ENCODE measurements at regions not wholly inside any gene's neighbourhood (a gene's known extent, or its start where the extent isn't known, plus 50 kb on each side); places are given as distances from the start of the nearest gene placed in this dataset.

- Histone ChIP-seq H3K9me3 (no peaks in the 10 kb centered on the region), H3K4me1 (peaks cover 0 to 18% (median 0%) of the 10 kb centered on the region in 4 donors), H3K4me3 (no peak overlapping the region), H3K27ac (no peak overlapping the region), H3K27me3 (no peaks in the 10 kb centered on the region), H3K36me3 (no peaks in the 10 kb centered on the region)
- no peak for TF ChIP-seq CTCF (IDR thresholded peaks at IDR 0.05)
- intact Hi-C loops (cut with DNase I; ENCODE audit: low total_unique reads): no loop called here
- DNase-seq: no peak
Observed at GRCh38 chr3:99175276-99175812, 273.8 kb upstream of the DCBLD2 start.

GRCh38 chr3:99172736-99173657 is 271.5 kb upstream of the DCBLD2 start:
- intact Hi-C loops (cut with DNase I; ENCODE audit: low total_unique reads): loop anchor here (5.0 kb wide), 1 partner anchor 151 kb away; no protein-coding TSS in a partner anchor
- TF ChIP-seq CTCF (IDR thresholded peaks at IDR 0.05): peak; percentile 55

GRCh38 chr3:99171800-99172199 is 270.3 kb upstream of the DCBLD2 start:
- no peaks in the 10 kb centered on the region for H3K9me3 ChIP-seq
- H3K27me3 ChIP-seq: no peaks in the 10 kb centered on the region
- no peaks in the 10 kb centered on the region for H3K36me3 ChIP-seq
- DNase-seq: no peak
- TF ChIP-seq CTCF (IDR thresholded peaks at IDR 0.05): no peak
- no peak overlapping the region for H3K4me3 ChIP-seq
- intact Hi-C loops (cut with DNase I; ENCODE audit: low total_unique reads): loop anchor here (5.0 kb wide), 1 partner anchor 149 kb away; no protein-coding TSS in a partner anchor
- H3K27ac ChIP-seq: no peak overlapping the region
- H3K4me1 ChIP-seq: peaks cover 0 to 6% (median 0%) of the 10 kb centered on the region in 4 donors

More at GRCh38 chr3:99172736-99173657, 271.5 kb upstream of the DCBLD2 start:
- no peaks in the 10 kb centered on the region for H3K27me3 ChIP-seq
- H3K9me3 ChIP-seq: no peaks in the 10 kb centered on the region
- H3K4me3 ChIP-seq: no peak overlapping the region
- no peaks in the 10 kb centered on the region for H3K36me3 ChIP-seq
- H3K27ac ChIP-seq: no peak overlapping the region
- peak in 1 of 2 donors; percentile 51 for DNase-seq
- peaks cover 0 to 8% (median 0%) of the 10 kb centered on the region in 4 donors for H3K4me1 ChIP-seq

- H3K27me3 ChIP-seq: no peaks in the 10 kb centered on the region
- no peak overlapping the region for H3K4me3 ChIP-seq
- DNase-seq: no peak
- H3K27ac ChIP-seq: no peak overlapping the region
- intact Hi-C loops (cut with DNase I; ENCODE audit: low total_unique reads): loop anchor here (5.0 kb wide), 1 partner anchor 149 kb away; no protein-coding TSS in a partner anchor
- no peaks in the 10 kb centered on the region for H3K9me3 ChIP-seq
- H3K36me3 ChIP-seq: no peaks in the 10 kb centered on the region
- H3K4me1 ChIP-seq: no peaks in the 10 kb centered on the region
- no peak for TF ChIP-seq CTCF (IDR thresholded peaks at IDR 0.05)
Observed at GRCh38 chr3:99170867-99171517, 269.5 kb upstream of the DCBLD2 start.

- H3K27ac ChIP-seq: no peak overlapping the region
- intact Hi-C loops (cut with DNase I; ENCODE audit: low total_unique reads): no loop called here
- H3K27me3 ChIP-seq: no peaks in the 10 kb centered on the region
- H3K36me3 ChIP-seq: no peaks in the 10 kb centered on the region
- no peak overlapping the region for H3K4me3 ChIP-seq
- TF ChIP-seq CTCF (IDR thresholded peaks at IDR 0.05): no peak
- no peak for DNase-seq
- no peaks in the 10 kb centered on the region for H3K4me1 ChIP-seq
- no peaks in the 10 kb centered on the region for H3K9me3 ChIP-seq
Observed at GRCh38 chr3:99167071-99167470, 265.6 kb upstream of the DCBLD2 start.
